Karpas-422 (cell line): ENCODE measurements at regions not wholly inside any gene's neighbourhood (a gene's known extent, or its start where the extent isn't known, plus 50 kb on each side); places are given as distances from the start of the nearest gene placed in this dataset.

Experiments used
- DNase-seq: peaks from one replicate; pipeline ENCODE4 v3.0.0-alpha.2; 2015
- H2AFZ ChIP-seq: fragments of 200-600 bp; sonication (generic); 2 replicates; pipeline ENCODE4 v1.6.1; 2014; ENCODE audit warnings: antibody characterized with exemption, low read length, mixed read lengths
- H3K27ac ChIP-seq: fragments of 200-600 bp; sonication (generic); 2 replicates; pipeline ENCODE4 v1.5.1; 2014; ENCODE audit warnings: mild to moderate bottlenecking, low read length, moderate library complexity
- H3K27me3 ChIP-seq: fragments of 200-600 bp; sonication (generic); 2 replicates; pipeline ENCODE4 v1.6.1; 2014; ENCODE audit warnings: low read length, mixed read lengths
- H3K36me3 ChIP-seq: fragments of 200-600 bp; sonication (generic); 2 replicates; pipeline ENCODE4 v1.6.1; 2014; ENCODE audit warnings: low read length, mixed read lengths; ENCODE audit not compliant: insufficient read depth
- H3K4me1 ChIP-seq: fragments of 200-600 bp; sonication (generic); 2 replicates; pipeline ENCODE4 v1.6.1; 2014; ENCODE audit warnings: mild to moderate bottlenecking, low read length, mixed read lengths
- H3K4me2 ChIP-seq: fragments of 200-600 bp; sonication (generic); 2 replicates; pipeline ENCODE4 v1.6.1; 2014; ENCODE audit warnings: low read length, low read depth, mild to moderate bottlenecking; ENCODE audit not compliant: poor library complexity, severe bottlenecking
- H3K4me3 ChIP-seq: fragments of 200-600 bp; sonication (generic); 2 replicates; pipeline ENCODE4 v1.5.1; 2014; ENCODE audit warnings: mild to moderate bottlenecking, antibody characterized with exemption, low read length, mixed read lengths
- H3K79me2 ChIP-seq: fragments of 200-600 bp; sonication (generic); 2 replicates; pipeline ENCODE4 v1.6.1; 2014; ENCODE audit warnings: mild to moderate bottlenecking, low read length, mixed read lengths
- H3K9ac ChIP-seq: fragments of 200-600 bp; sonication (generic); 2 replicates; pipeline ENCODE4 v1.6.0; 2014; ENCODE audit warnings: low read length
- H3K9me2 ChIP-seq: fragments of 200-600 bp; sonication (generic), shearing (Covaris generic); replicated peaks from 2 replicates; pipeline ENCODE4 v1.6.0; 2014; ENCODE audit warnings: mild to moderate bottlenecking, low read length, moderate library complexity; ENCODE audit not compliant: insufficient read depth
- H3K9me3 ChIP-seq: fragments of 300-700, 200-600 bp; sonication (generic); 2 replicates; pipeline ENCODE4 v1.6.1; 2014; ENCODE audit warnings: low read length, mixed read lengths
- H4K20me1 ChIP-seq: fragments of 200-600 bp; sonication (generic); 2 replicates; pipeline ENCODE4 v1.6.1; 2014; ENCODE audit warnings: mild to moderate bottlenecking, antibody characterized with exemption, low read length, low read depth; ENCODE audit not compliant: insufficient read depth

GRCh38 chr3:152938974-152939636 is 104.2 kb downstream of the P2RY1 start:
- Histone ChIP-seq H2AFZ (no peak overlapping the region), H3K4me1 (no peaks in the 10 kb centered on the region), H3K79me2 (no peaks in the 10 kb centered on the region), H3K27ac (no peak overlapping the region), H3K9me2 (no peaks in the 10 kb centered on the region), H3K9me3 (no peaks in the 10 kb centered on the region), H3K9ac (no peak overlapping the region), H3K4me2 (no peak overlapping the region), H4K20me1 (no peaks in the 10 kb centered on the region), H3K27me3 (no peaks in the 10 kb centered on the region), H3K4me3 (no peak overlapping the region), H3K36me3 (no peaks in the 10 kb centered on the region)
- no peak for DNase-seq

DNA sequence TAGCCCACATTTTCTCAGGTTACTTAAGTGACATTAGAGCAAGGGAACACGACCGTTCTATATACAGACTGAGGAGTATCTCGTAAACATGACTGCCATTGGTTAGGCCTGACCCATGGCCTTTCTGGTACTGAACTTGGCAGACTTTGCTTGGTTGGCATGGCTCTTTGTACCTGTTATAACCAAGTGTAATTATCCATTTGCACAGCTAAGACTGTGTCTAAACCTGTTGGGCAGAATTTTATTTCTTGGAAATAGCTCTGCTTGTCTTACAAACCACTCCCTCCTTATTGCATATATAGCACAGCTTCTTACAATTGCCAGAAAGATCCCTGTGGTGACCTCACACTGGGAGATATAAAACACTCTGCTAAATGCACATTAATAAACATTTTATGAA is 106.9 kb downstream of the P2RY1 start:
- Histone ChIP-seq H3K36me3 (no peaks in the 10 kb centered on the region), H3K27ac (no peak overlapping the region), H3K79me2 (no peaks in the 10 kb centered on the region), H3K4me1 (no peaks in the 10 kb centered on the region), H3K27me3 (no peaks in the 10 kb centered on the region), H2AFZ (no peak overlapping the region), H3K4me3 (no peak overlapping the region), H3K9ac (no peak overlapping the region), H3K4me2 (no peak overlapping the region), H3K9me2 (no peaks in the 10 kb centered on the region), H3K9me3 (no peaks in the 10 kb centered on the region), H4K20me1 (no peaks in the 10 kb centered on the region)
- DNase-seq: no peak

- H4K20me1 ChIP-seq: no peaks in the 10 kb centered on the region
- H3K36me3 ChIP-seq: no peaks in the 10 kb centered on the region
- no peak overlapping the region for H3K27ac ChIP-seq
- no peak for DNase-seq
- no peaks in the 10 kb centered on the region for H3K9me3 ChIP-seq
- H2AFZ ChIP-seq: no peak overlapping the region
- no peaks in the 10 kb centered on the region for H3K27me3 ChIP-seq
- H3K4me3 ChIP-seq: no peak overlapping the region
- no peaks in the 10 kb centered on the region for H3K4me1 ChIP-seq
- no peaks in the 10 kb centered on the region for H3K9me2 ChIP-seq
- H3K4me2 ChIP-seq: no peak overlapping the region
- H3K79me2 ChIP-seq: no peaks in the 10 kb centered on the region
- no peak overlapping the region for H3K9ac ChIP-seq
These were observed 107.4 kb downstream of the P2RY1 start for GRCh38 chr3:152942366-152942765.

DNA sequence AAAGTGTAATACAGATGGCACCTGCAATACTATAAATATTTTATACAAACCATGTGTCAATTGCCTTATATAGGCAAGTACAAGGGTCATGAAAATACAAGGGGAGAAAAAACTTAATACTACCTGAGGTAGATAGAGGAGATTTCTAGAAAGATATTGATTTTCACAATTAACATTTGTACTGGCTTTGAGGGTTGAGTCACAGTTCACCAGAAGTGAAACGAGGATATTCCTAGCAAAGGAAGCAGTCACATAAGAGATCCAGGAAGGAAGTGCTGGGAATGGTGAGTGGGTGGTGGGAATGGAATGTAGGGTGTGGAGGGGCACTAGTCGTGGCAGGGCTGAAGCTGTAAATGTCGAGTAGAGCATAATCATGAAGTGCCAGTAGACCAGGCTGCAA is 108.7 kb downstream of the P2RY1 start:
- Histone ChIP-seq H4K20me1 (no peaks in the 10 kb centered on the region), H3K4me2 (no peak overlapping the region), H3K9me3 (no peaks in the 10 kb centered on the region), H3K9me2 (no peaks in the 10 kb centered on the region), H3K27ac (no peak overlapping the region), H3K9ac (no peak overlapping the region), H3K79me2 (no peaks in the 10 kb centered on the region), H3K4me1 (no peaks in the 10 kb centered on the region), H2AFZ (no peak overlapping the region), H3K36me3 (no peaks in the 10 kb centered on the region), H3K4me3 (no peak overlapping the region), H3K27me3 (no peaks in the 10 kb centered on the region)
- no peak for DNase-seq

DNA sequence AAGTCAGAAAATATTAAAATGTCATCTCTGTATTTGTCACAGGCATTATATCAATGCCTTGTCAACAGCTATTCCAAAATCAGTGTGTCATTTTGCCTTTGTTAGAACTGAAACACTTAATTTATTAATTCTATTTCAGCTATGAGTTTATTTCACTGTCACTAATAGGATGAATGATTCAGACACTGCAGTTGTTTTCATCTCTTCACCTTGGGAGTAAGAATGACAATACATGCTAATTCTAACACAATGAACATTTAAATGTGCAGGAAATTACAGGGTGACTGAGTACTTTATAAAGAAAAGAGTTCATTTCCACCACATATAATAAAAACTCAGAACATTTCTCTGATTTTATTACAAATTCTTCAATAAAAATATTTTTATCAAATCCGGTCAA is 109.7 kb downstream of the P2RY1 start:
- no peak for DNase-seq
- Histone ChIP-seq H3K9me2 (no peaks in the 10 kb centered on the region), H3K79me2 (no peaks in the 10 kb centered on the region), H2AFZ (no peak overlapping the region), H3K4me2 (no peak overlapping the region), H3K9me3 (no peaks in the 10 kb centered on the region), H3K4me1 (no peaks in the 10 kb centered on the region), H3K27ac (no peak overlapping the region), H3K9ac (no peak overlapping the region), H4K20me1 (no peaks in the 10 kb centered on the region), H3K27me3 (no peaks in the 10 kb centered on the region), H3K4me3 (no peak overlapping the region), H3K36me3 (no peaks in the 10 kb centered on the region)

GRCh38 chr3:152945556-152945955 is 110.6 kb downstream of the P2RY1 start:
- no peak overlapping the region for H2AFZ ChIP-seq
- DNase-seq: no peak
- H3K4me1 ChIP-seq: no peaks in the 10 kb centered on the region
- no peaks in the 10 kb centered on the region for H3K36me3 ChIP-seq
- H3K27ac ChIP-seq: no peak overlapping the region
- H4K20me1 ChIP-seq: no peaks in the 10 kb centered on the region
- no peaks in the 10 kb centered on the region for H3K79me2 ChIP-seq
- H3K4me3 ChIP-seq: no peak overlapping the region
- no peaks in the 10 kb centered on the region for H3K9me2 ChIP-seq
- no peak overlapping the region for H3K4me2 ChIP-seq
- no peaks in the 10 kb centered on the region for H3K9me3 ChIP-seq
- H3K9ac ChIP-seq: no peak overlapping the region
- H3K27me3 ChIP-seq: no peaks in the 10 kb centered on the region

GRCh38 chr3:152957491-152957890 is 122.6 kb downstream of the P2RY1 start:
- no peak for DNase-seq
- H2AFZ ChIP-seq: no peak overlapping the region
- no peaks in the 10 kb centered on the region for H3K27me3 ChIP-seq
- no peaks in the 10 kb centered on the region for H3K4me1 ChIP-seq
- H3K36me3 ChIP-seq: no peaks in the 10 kb centered on the region
- H3K4me2 ChIP-seq: no peak overlapping the region
- H3K79me2 ChIP-seq: no peaks in the 10 kb centered on the region
- H3K9ac ChIP-seq: no peak overlapping the region
- no peaks in the 10 kb centered on the region for H3K9me3 ChIP-seq
- no peaks in the 10 kb centered on the region for H4K20me1 ChIP-seq
- H3K27ac ChIP-seq: no peak overlapping the region
- no peak overlapping the region for H3K4me3 ChIP-seq
- no peaks in the 10 kb centered on the region for H3K9me2 ChIP-seq

- Histone ChIP-seq H3K9me3 (no peaks in the 10 kb centered on the region), H3K27me3 (no peaks in the 10 kb centered on the region), H3K79me2 (no peaks in the 10 kb centered on the region), H3K36me3 (no peaks in the 10 kb centered on the region), H3K4me1 (no peaks in the 10 kb centered on the region), H3K4me2 (no peak overlapping the region), H3K9me2 (no peaks in the 10 kb centered on the region), H3K9ac (no peak overlapping the region), H4K20me1 (no peaks in the 10 kb centered on the region), H2AFZ (no peak overlapping the region), H3K4me3 (no peak overlapping the region), H3K27ac (no peak overlapping the region)
- no peak for DNase-seq
These were observed 124.4 kb downstream of the P2RY1 start for GRCh38 chr3:152959307-152959706.

GRCh38 chr3:152960684-152961083 is 125.8 kb downstream of the P2RY1 start:
- no peaks in the 10 kb centered on the region for H3K4me1 ChIP-seq
- H3K9me2 ChIP-seq: no peaks in the 10 kb centered on the region
- no peaks in the 10 kb centered on the region for H3K36me3 ChIP-seq
- no peaks in the 10 kb centered on the region for H3K27me3 ChIP-seq
- H2AFZ ChIP-seq: no peak overlapping the region
- DNase-seq: no peak
- H3K9me3 ChIP-seq: no peaks in the 10 kb centered on the region
- no peak overlapping the region for H3K27ac ChIP-seq
- H3K4me2 ChIP-seq: no peak overlapping the region
- no peak overlapping the region for H3K4me3 ChIP-seq
- H3K9ac ChIP-seq: no peak overlapping the region
- no peaks in the 10 kb centered on the region for H4K20me1 ChIP-seq
- no peaks in the 10 kb centered on the region for H3K79me2 ChIP-seq
